ENCODE measurements at regions not wholly inside any gene's neighbourhood (a gene's known extent, or its start where the extent isn't known, plus 50 kb on each side); places are given as distances from the start of the nearest gene placed in this dataset.
"Not testable (repeated sequence)": the region's sequence is repeated elsewhere in the genome, so short reads cannot be mapped to it uniquely, and the experiment has no call there.

GRCh38 chr4:149203256-149204001 lies 612.2 kb downstream of the IQCM start:
- Histone ChIP-seq H3K4me3 (ENCODE audit: low read depth in 1 of 2, low read length in 2 of 2) (no peak overlapping the region), H3K9me3 (ENCODE audit: control insufficient read depth in 1 of 2, low read length in 2 of 2) (no peaks in the 10 kb centered on the region), H3K36me3 (ENCODE audit: control insufficient read depth in 1 of 2, insufficient read depth in 2 of 2, low read length in 2 of 2) (no peaks in the 10 kb centered on the region), H3K4me1 (ENCODE audit: control insufficient read depth in 1 of 2, insufficient read depth in 2 of 2, low read length in 2 of 2) (no peaks in the 10 kb centered on the region), H3K27ac (ENCODE audit: low read length) (no peak overlapping the region), H3K27me3 (ENCODE audit: low read depth, low read length) (no peaks in the 10 kb centered on the region)

DNA sequence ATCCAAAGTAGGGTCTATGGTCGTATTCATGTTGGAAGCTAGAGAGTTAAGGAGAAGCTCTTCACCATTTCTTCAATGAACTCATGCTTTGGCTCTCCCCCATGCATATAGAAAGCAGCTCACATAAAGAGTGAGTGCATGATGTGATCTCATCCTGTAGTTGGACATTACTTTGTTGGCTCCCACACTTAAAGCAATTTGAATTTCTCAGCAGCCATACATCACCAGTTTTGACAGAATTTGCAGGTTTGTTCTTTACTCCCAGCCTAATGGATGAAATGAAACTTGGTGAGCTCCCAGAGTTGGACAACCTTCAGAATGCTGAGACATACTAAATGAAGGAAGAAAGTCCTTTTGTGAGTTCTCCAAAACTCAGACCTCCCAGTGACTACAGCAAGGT lies 613.5 kb downstream of the IQCM start:
- H3K4me1 ChIP-seq (ENCODE audit: control insufficient read depth in 1 of 2, insufficient read depth in 2 of 2, low read length in 2 of 2), result no peaks in the 10 kb centered on the region
- H3K4me3 ChIP-seq (ENCODE audit: low read depth in 1 of 2, low read length in 2 of 2), result no peak overlapping the region
- H3K36me3 ChIP-seq (ENCODE audit: control insufficient read depth in 1 of 2, insufficient read depth in 2 of 2, low read length in 2 of 2), result no peaks in the 10 kb centered on the region
- H3K27ac ChIP-seq (ENCODE audit: low read length), result no peak overlapping the region
- H3K9me3 ChIP-seq (ENCODE audit: control insufficient read depth in 1 of 2, low read length in 2 of 2), result no peaks in the 10 kb centered on the region
- H3K27me3 ChIP-seq (ENCODE audit: low read depth, low read length), result no peaks in the 10 kb centered on the region

DNA sequence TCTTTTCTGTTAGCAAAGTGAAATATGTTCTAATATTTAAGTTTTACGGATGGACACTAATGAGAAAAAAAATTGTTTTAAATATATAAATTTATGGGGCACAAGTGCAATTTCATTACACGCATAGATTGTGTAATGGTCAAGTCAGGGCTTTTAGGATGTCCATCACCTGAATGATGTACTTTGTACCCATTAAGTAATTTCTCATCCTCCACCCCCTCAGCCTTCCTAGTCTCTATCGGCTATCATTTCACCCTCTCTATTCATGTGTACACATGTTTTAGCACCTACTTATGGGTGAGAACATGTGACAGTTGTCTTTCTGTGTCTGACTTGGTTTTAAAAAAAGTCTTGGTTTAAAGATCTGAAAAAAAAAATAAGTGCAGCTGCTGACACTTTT lies 616.0 kb downstream of the IQCM start:
- no peaks in the 10 kb centered on the region for H3K36me3 ChIP-seq (ENCODE audit: control insufficient read depth in 1 of 2, insufficient read depth in 2 of 2, low read length in 2 of 2)
- no peaks in the 10 kb centered on the region for H3K9me3 ChIP-seq (ENCODE audit: control insufficient read depth in 1 of 2, low read length in 2 of 2)
- no peaks in the 10 kb centered on the region for H3K4me1 ChIP-seq (ENCODE audit: control insufficient read depth in 1 of 2, insufficient read depth in 2 of 2, low read length in 2 of 2)
- H3K4me3 ChIP-seq (ENCODE audit: low read depth in 1 of 2, low read length in 2 of 2), result no peak overlapping the region
- no peaks in the 10 kb centered on the region for H3K27me3 ChIP-seq (ENCODE audit: low read depth, low read length)
- H3K27ac ChIP-seq (ENCODE audit: low read length), result no peak overlapping the region

DNA sequence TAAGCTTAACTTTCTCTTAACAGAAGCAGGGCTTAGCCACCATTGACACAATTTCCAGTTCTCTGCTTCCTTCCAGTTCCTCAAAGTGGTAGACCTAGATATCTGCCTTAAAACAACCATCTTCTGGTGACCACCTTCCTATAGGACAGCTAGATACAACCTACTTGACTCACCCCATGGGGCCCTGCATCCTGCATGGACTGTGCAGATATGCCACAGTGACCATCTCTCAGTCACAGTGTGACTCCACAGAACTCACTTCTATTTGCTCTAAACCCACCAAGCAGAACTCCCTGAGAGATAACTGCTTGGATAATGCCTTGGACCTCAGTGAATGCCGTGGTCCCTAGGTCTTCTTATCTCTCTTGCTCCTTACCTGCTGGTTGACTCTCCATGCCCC lies 621.6 kb downstream of the IQCM start:
- Histone ChIP-seq H3K27me3 (ENCODE audit: low read depth, low read length) (no peaks in the 10 kb centered on the region), H3K36me3 (ENCODE audit: control insufficient read depth in 1 of 2, insufficient read depth in 2 of 2, low read length in 2 of 2) (no peaks in the 10 kb centered on the region), H3K4me1 (ENCODE audit: control insufficient read depth in 1 of 2, insufficient read depth in 2 of 2, low read length in 2 of 2) (no peaks in the 10 kb centered on the region), H3K27ac (ENCODE audit: low read length) (no peak overlapping the region), H3K4me3 (ENCODE audit: low read depth in 1 of 2, low read length in 2 of 2) (no peak overlapping the region), H3K9me3 (ENCODE audit: control insufficient read depth in 1 of 2, low read length in 2 of 2) (no peaks in the 10 kb centered on the region)

DNA sequence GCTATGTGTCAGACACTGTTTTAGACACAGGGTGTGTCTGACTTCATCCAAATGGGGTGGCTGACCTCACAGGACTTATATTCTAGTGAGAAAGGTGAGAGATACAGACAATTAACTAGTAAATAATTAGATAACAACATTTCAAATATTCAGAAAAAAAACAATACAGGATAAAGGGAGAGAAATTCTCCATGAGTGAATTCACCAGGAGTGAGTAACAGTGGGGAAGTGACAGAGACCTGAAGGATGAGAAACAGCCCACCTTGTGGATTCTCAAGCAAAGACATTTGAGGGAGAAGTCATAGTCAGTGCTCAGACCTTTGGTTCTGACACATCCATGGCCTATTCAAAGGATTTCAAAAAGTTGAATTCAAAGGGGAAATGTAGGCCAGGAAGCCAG lies 627.9 kb downstream of the IQCM start:
- Histone ChIP-seq H3K27me3 (ENCODE audit: low read depth, low read length) (no peaks in the 10 kb centered on the region), H3K27ac (ENCODE audit: low read length) (no peak overlapping the region), H3K4me1 (ENCODE audit: control insufficient read depth in 1 of 2, insufficient read depth in 2 of 2, low read length in 2 of 2) (no peaks in the 10 kb centered on the region), H3K36me3 (ENCODE audit: control insufficient read depth in 1 of 2, insufficient read depth in 2 of 2, low read length in 2 of 2) (no peaks in the 10 kb centered on the region), H3K9me3 (ENCODE audit: control insufficient read depth in 1 of 2, low read length in 2 of 2) (no peaks in the 10 kb centered on the region), H3K4me3 (ENCODE audit: low read depth in 1 of 2, low read length in 2 of 2) (no peak overlapping the region)

DNA sequence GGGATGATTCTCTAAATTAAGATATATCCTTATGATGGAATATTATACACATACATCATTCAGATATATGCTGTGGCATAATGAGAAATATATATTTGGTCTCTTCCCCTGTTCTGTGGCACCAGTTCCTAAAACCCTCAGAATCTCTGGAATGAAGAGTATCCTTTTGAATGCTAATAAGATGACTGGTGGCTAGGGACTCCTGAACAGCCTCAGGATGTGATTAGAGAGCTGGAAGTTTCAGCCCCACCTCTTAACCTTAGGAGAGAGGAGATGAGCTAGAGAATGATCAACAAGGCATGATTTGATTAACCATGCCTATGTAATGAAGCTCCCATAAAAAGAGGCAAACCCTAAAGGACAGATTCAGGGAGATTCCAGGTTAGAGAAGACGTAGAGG lies 632.0 kb downstream of the IQCM start:
- H3K27me3 ChIP-seq (ENCODE audit: low read depth, low read length), result no peaks in the 10 kb centered on the region
- no peak overlapping the region for H3K4me3 ChIP-seq (ENCODE audit: low read depth in 1 of 2, low read length in 2 of 2)
- no peaks in the 10 kb centered on the region for H3K4me1 ChIP-seq (ENCODE audit: control insufficient read depth in 1 of 2, insufficient read depth in 2 of 2, low read length in 2 of 2)
- H3K36me3 ChIP-seq (ENCODE audit: control insufficient read depth in 1 of 2, insufficient read depth in 2 of 2, low read length in 2 of 2), result no peaks in the 10 kb centered on the region
- no peaks in the 10 kb centered on the region for H3K9me3 ChIP-seq (ENCODE audit: control insufficient read depth in 1 of 2, low read length in 2 of 2)
- H3K27ac ChIP-seq (ENCODE audit: low read length), result no peak overlapping the region

GRCh38 chr4:149181459-149181858 lies 634.2 kb downstream of the IQCM start:
- H3K9me3 ChIP-seq (ENCODE audit: control insufficient read depth in 1 of 2, low read length in 2 of 2); H3K4me1 ChIP-seq (ENCODE audit: control insufficient read depth in 1 of 2, insufficient read depth in 2 of 2, low read length in 2 of 2); H3K36me3 ChIP-seq (ENCODE audit: control insufficient read depth in 1 of 2, insufficient read depth in 2 of 2, low read length in 2 of 2); H3K27ac ChIP-seq (ENCODE audit: low read length); H3K27me3 ChIP-seq (ENCODE audit: low read depth, low read length); H3K4me3 ChIP-seq (ENCODE audit: low read depth in 1 of 2, low read length in 2 of 2): not testable (repeated sequence)

GRCh38 chr4:149176039-149176438 lies 639.6 kb downstream of the IQCM start:
- Histone ChIP-seq H3K4me3 (ENCODE audit: low read depth in 1 of 2, low read length in 2 of 2) (no peak overlapping the region), H3K27ac (ENCODE audit: low read length) (no peak overlapping the region), H3K4me1 (ENCODE audit: control insufficient read depth in 1 of 2, insufficient read depth in 2 of 2, low read length in 2 of 2) (no peaks in the 10 kb centered on the region), H3K9me3 (ENCODE audit: control insufficient read depth in 1 of 2, low read length in 2 of 2) (no peaks in the 10 kb centered on the region), H3K27me3 (ENCODE audit: low read depth, low read length) (no peaks in the 10 kb centered on the region), H3K36me3 (ENCODE audit: control insufficient read depth in 1 of 2, insufficient read depth in 2 of 2, low read length in 2 of 2) (no peaks in the 10 kb centered on the region)

GRCh38 chr4:149175549-149175948 lies 640.1 kb downstream of the IQCM start:
- no peak overlapping the region for H3K4me3 ChIP-seq (ENCODE audit: low read depth in 1 of 2, low read length in 2 of 2)
- H3K27me3 ChIP-seq (ENCODE audit: low read depth, low read length), result no peaks in the 10 kb centered on the region
- H3K36me3 ChIP-seq (ENCODE audit: control insufficient read depth in 1 of 2, insufficient read depth in 2 of 2, low read length in 2 of 2), result no peaks in the 10 kb centered on the region
- H3K9me3 ChIP-seq (ENCODE audit: control insufficient read depth in 1 of 2, low read length in 2 of 2), result no peaks in the 10 kb centered on the region
- no peak overlapping the region for H3K27ac ChIP-seq (ENCODE audit: low read length)
- no peaks in the 10 kb centered on the region for H3K4me1 ChIP-seq (ENCODE audit: control insufficient read depth in 1 of 2, insufficient read depth in 2 of 2, low read length in 2 of 2)

GRCh38 chr4:149173241-149174013 lies 642.2 kb downstream of the IQCM start:
- Histone ChIP-seq H3K36me3 (ENCODE audit: control insufficient read depth in 1 of 2, insufficient read depth in 2 of 2, low read length in 2 of 2) (no peaks in the 10 kb centered on the region), H3K27ac (ENCODE audit: low read length) (no peak overlapping the region)

DNA sequence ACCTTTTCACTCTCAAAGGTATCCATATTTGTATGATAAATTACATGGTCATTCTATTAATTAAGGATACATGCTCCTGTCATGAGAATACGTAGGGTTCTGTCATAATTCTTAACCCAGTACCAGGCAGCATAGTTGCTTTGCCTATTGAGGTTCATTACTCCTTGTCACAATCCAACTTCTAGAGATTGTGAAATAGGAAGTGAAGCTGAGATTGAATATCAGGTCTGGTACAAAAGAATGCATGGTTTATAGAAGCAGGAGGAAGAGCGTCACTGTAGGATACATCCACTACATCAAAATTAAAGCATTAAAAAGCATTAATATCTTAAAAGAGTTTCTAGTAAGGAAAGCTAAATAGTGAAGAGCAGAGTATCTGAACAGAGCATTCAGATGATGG lies 647.0 kb downstream of the IQCM start:
- Histone ChIP-seq H3K27ac (ENCODE audit: low read length) (no peak overlapping the region), H3K36me3 (ENCODE audit: control insufficient read depth in 1 of 2, insufficient read depth in 2 of 2, low read length in 2 of 2) (no peaks in the 10 kb centered on the region), H3K9me3 (ENCODE audit: control insufficient read depth in 1 of 2, low read length in 2 of 2) (no peaks in the 10 kb centered on the region), H3K27me3 (ENCODE audit: low read depth, low read length) (no peaks in the 10 kb centered on the region), H3K4me3 (ENCODE audit: low read depth in 1 of 2, low read length in 2 of 2) (no peak overlapping the region), H3K4me1 (ENCODE audit: control insufficient read depth in 1 of 2, insufficient read depth in 2 of 2, low read length in 2 of 2) (no peaks in the 10 kb centered on the region)

More at GRCh38 chr4:149173241-149174013, 642.2 kb downstream of the IQCM start:
- no peaks in the 10 kb centered on the region for H3K27me3 ChIP-seq (ENCODE audit: low read depth, low read length)
- H3K4me1 ChIP-seq (ENCODE audit: control insufficient read depth in 1 of 2, insufficient read depth in 2 of 2, low read length in 2 of 2), result no peaks in the 10 kb centered on the region
- H3K4me3 ChIP-seq (ENCODE audit: low read depth in 1 of 2, low read length in 2 of 2), result no peak overlapping the region
- no peaks in the 10 kb centered on the region for H3K9me3 ChIP-seq (ENCODE audit: control insufficient read depth in 1 of 2, low read length in 2 of 2)

Data from muscle layer of duodenum (tissue), 2 donors.